GF-D8 (cell line): ENCODE measurements at regions not wholly inside any gene's neighbourhood (a gene's known extent, or its start where the extent isn't known, plus 50 kb on each side); places are given as distances from the start of the nearest gene placed in this dataset.
"Not testable (repeated sequence)": the region's sequence is repeated elsewhere in the genome, so short reads cannot be mapped to it uniquely, and the experiment has no call there.

Experiments
- DNase-seq: peaks from one replicate; lab custom pipeline; 2025; lab: John Stamatoyannopoulos, UW

DNA sequence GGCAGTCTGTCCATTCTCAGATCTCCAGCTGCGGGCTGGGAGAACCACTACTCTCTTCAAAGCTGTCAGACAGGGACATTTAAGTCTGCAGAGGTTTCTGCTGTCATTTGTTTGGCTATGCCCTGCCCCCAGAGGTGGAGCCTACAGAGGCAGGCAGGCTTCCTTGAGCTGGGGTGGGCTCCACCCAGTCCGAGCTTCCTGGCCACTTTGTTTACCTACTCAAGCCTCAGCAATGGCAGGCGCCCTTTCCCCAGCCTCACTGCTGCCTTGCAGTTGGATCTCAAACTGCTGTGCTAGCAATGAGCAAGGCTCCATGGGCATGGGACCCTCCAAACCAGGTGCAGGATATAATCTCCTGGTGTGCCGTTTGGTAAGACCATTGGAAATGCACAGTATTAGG, 1154.5 kb upstream of the ACO1 start:
- DNase-seq = not testable (repeated sequence)

DNA sequence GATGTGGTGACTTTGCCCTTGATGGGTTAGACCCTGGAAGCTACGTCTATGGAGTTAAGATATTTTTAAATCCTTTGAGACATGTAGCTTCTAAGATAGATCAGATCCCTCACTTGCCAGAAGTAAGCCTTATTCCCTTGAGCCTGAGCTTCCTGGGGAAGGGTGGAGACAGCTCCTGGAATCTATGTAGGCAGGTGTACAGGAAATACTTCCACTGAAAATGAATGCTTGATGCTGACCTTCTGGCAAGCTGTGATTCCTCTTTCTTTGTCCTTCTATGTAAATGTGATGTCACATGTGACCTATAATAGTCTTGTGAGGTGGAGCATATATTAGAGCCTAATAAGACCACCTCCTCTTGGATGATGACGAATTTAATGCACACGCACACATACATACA, 1152.0 kb upstream of the ACO1 start:
- no peak for DNase-seq

DNA sequence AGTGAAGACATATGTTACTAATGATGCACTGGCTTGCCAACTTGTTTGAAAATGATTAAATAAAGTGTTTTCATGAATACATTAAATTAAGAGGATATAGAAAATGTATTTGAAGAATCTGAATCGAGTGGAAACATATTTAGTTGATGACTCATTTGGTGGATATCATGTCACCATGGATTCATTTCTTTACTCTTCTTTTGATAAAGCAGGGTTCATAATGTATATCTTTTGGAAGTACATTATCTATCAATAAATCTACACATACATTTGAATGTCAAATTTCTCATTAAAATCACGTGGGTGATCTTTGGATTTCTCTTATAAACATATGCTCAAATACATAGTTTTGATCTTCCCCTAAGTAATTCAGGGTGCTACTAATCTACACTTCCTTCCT, 1148.1 kb upstream of the ACO1 start:
- no peak for DNase-seq

DNA sequence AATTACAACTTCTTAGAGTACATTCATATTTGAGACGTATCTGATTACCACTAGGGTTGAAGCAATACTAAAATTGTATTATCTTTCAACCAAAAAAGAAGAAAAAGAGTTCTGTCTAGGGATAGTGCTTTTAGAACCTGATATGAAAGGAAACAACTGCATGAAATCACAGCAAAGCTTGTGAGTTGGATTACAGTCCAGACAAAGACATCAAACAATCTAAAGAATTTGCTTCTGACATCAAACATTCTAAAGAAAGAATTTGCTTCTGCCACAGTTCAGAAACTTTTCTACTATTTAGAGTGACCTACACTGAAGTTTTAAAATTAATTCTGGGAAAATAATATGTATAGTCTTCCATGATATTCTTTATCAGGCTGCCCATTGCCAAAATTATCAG, 1141.1 kb upstream of the ACO1 start:
- DNase-seq = no peak

DNA sequence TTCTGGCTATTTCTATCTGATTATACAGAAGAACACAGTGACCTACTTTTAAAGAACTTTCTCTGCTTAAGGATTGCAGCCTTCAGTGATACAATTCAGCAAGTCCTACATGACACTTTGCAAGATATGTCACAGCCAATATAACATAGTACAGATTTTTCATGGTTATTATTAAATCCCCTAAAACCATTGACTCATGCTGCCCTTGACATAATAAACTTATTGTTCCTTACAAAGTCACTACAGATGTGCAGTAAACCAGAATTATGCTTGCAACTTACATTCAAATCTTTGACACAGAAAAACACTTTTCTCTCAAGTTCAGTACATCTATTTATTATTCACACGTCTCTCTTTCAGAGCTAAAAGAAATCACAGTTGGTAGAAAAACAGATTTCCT, 1136.3 kb upstream of the ACO1 start:
- no peak for DNase-seq

DNA sequence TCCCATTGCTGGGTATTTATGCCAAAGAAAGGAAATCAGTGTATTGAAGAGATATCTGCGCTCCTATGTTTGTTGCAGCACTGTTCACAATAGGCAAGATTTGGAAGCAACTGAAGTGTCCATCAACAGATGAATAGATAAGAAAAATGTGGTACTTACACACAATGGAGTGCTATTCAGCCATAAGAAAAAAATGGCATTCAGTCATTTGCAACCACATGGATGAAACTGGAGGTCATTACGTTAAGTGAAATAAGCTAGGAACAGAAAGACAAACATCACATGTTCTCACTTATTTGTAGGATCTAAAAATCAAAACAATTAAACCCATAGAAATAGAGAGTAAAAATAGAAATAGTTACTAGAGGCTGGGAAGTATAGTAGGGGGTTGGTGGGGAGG, 1133.1 kb upstream of the ACO1 start:
- no peak for DNase-seq

DNA sequence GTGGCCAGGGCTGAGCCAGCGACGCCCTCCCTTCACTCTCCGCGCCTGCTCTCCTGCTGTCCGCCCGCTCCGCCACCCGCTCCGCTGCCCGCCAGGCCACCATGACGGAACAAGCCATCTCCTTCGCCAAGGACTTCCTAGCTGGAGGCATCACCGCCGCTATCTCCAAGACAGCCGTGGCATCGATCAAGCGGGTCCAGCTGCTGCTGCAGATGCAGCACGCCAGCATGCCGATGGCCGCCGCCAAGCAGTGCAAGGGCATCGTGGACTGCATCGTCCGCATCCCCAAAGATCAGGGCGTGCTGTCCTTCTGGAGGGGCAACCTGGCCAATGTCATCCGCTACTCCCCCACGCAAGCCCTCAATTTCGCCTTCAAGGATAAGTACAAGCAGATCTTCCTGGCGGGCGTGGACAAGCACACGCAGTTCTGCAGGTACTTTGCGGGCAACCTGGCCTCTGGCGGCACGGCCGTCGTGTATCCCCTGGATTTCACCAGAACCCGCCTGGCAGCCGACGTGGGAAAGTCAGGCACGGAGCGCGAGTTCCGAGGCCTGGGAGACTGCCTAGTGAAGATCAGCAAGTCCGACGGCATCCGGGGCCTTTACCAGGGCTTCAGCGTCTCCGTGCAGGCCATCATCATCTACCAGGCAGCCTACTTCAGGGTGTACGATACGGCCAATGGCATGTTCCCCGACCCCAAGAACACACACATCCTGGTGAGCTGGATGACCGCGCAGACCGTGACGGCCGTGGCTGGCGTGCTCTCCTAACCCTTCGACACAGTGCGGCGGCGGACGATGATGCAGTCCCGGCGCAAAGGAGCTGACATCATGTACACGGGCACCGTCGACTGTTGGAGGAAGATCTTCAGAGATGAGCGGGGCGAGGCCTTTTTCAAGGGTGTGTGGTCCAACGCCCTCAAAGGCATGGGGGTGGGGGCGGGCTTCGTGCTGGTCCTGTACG, 1130.4 kb upstream of the ACO1 start:
- DNase-seq = no peak

DNA sequence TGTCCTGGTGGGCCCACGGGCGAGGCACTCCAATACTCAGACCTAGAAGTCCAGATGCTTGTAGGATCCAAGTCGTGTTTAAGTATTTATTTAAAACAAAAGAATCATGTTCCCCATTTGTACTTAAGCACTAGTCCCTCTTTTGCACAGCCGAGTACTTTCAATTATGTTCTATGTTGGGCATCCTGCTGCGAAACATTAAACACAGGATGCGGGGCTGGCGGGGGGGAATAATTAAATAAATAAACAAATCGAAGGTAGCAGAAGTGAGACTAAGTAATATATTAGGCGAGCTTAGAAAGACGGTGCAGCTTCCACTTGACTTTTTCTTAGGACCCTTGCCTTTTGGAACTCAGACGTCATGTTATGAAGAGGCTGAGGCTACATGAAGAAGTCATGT, 1129.2 kb upstream of the ACO1 start:
- DNase-seq = no peak

DNA sequence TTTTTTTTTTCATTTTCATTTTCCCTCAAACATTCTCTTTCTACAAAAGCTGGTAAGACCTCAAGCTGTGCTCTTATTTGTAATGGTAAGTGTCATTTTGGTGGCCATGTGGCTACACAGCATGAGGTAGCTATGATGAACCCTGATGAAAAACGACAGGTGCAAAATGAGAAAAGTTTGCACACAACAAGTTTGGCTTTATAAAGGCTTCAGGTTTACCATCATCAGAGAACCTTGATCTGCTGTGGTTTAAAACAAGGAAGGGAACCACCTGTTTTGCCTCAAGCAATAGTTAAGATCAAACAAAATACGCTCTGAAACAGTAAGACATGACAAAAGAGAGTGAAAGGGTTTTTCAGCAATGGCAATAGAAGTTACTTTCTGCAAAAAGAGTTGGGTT, 1124.6 kb upstream of the ACO1 start:
- DNase-seq = no peak

DNA sequence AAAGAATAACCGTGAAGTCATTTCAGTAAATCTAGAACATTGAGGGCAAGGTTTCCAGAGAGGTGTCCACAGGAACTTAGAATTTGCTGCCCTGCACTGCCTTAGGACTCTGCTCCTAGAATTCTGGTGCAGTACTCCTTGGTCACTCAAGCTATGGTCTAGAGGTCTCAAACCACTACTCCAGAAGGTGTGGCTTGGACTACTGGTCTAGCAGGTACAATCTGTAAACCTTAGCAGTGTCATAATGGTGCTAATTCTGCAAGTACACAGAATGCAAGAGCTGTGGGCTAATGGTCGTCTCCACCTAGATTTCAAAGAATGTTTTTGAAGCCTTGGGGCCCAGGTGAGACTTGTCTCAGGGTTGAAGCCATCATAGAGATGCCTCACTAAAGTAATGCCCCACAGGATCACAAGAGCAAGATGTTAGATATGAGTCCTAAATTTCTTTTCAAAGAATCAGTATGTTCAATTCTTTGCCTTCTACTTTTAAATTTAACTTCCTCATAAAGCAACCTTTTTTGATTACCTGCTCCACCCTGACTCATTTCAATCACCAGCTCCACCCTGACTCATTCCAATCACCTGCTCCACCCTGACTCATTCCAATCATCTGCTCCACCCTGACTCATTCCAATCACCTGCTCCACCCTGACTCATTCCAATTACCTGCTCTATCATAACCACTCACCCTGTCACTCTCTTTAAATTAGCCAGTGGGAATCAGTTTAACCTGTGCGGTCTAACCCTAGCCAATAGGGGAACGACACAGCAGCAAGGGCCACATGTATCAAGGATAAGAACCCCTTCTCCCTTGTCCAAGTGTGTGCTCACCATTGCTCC, 1111.8 kb upstream of the ACO1 start:
- DNase-seq = no peak

DNA sequence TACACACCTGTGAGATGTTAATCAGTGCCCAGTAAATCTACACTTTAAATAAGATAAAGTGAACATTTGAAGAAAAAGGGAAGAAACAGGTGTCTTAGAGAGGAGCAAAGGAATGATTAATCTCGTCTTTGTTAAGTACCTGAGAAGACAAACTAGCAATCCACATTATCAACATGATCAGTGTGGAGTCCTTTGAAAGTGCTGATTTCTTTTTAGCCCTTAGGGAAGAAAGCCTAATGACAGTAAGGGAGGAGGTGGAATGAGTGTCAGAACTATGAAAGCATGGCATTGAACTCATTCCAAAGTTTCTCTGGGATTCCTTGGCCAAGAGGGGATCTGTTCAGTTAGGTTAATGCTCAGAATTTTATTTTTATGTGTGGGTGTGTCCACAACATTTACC, 1109.0 kb upstream of the ACO1 start:
- DNase-seq = no peak

DNA sequence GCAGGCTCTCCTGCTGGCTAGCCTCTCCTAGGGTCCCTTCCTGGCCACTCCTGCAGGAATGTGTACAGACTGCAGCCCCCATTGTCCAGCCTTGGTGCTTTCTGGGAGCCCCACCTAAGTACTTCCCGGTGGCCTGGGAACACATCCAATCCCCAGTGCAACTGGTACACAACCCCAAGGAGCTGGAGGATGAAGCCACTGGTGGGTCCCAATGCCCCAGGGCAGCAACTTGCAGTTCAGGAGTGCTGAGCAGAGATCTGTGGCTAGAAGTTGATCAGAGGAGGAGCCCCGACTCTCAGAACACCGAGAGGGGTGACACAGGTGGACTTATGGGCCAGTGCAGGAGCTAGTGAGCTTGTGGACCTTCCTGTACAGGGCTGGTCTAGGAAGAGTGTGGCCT, 1093.7 kb upstream of the ACO1 start:
- no peak for DNase-seq

DNA sequence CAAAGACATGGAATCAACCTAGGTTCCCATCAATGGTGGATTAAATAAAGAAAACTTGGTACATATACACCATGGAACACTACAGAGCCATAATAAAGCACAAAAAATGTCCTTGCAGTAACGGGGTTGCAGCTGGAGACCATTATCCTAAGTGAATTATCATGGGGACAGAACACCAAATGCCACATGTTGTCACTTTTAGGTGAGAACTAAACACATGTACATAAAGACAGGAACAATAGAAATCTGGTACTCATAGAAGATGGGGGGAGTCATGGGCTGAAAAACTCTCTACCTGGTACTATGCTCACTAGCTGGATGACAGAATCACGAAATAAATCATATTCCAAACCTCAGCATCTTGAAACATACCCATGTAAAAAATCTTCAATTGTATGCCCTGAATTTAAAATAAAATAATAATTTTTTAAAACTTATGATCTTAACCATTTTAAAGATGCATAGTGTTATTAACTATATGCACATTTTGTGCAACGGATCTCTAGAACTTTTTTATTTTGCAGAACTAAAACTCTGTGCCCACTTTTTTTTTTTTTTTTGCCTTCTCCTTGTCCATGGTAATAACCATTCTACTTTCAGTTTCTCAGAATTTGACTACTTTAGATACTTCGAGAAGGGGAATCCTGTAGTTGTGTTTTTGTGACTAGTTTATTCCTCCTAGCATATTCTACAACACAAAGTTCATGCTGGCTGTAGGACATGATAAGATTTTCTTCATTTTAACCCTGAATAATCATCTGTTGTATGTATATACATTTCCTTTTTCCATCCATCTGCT, 1081.6 kb upstream of the ACO1 start:
- DNase-seq = no peak

DNA sequence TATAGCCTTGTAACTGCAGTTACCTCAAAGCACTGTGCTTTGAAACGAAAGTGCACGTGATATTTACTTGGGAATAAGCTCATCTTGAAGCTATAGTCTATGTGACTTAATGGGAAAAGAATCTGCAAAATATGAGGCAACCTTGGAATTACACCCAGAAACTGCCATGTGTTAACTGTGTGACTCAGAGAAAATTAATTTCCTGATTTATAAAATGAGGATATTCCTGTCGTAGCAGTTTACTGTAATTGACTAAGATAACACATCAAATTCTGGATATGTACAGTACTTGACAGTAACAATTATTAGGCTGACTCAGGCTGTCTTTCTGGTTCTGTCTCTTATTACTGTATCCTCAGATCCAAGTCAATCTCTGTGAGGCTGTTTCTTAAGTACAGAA, 1079.9 kb upstream of the ACO1 start:
- DNase-seq = no peak

DNA sequence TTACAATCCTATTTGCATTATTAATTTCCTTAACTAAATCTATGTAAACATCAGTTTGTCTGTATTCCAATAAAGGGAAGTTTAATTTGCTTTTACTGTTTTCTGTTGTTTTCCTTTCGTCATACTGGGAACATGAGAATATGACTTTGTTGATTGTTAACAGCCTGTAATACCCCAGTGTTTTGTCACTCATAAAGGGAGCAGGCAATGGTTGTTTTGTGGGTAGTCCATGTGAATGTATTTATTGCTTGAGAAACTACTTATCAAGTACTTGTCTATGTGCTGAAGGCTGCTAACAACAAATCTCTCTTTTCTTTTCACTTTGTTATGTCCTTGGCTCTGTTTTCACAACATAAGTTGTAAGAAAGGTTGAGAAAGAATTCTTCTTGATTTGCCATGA, 1070.2 kb upstream of the ACO1 start:
- DNase-seq = no peak

DNA sequence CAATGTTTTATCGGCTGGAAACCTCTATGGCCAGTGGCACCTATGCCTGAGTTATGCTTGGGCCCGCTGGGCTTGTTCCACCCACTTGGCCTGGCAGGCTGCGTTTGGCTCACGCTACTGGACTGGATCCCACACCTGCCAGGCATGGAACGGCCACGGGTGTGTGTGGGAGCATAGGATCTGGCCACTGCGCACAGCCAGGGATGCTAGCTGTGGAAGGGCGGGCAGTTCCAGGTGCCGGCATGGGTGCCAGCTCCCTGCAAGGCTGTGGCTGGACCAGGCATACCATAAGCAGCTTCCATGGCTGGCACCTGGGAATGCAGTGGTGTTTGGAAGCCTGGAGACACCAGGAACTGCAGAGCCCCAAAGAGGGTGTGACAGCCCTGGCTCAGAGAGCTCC, 1063.9 kb upstream of the ACO1 start:
- DNase-seq = no peak

DNA sequence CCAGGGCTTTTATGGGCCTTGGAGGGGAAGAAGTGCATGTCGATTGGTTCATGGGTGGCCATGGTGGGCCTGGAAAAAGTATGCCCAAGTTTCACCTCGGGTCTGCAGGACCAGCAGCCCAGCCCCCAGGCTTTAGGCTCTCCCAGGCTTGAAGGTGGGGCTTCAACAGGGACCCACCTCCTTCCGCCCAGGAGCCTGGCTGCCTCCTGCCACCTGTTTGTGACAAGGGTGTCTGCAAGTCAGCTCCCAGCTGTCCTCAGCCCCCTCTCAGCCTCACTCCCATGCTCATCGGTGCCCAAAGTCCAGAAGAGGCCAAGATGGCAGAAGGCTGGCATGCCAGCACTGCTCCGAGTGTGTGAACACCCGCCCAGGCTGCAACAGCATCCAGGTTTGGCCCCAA, 1063.2 kb upstream of the ACO1 start:
- no peak for DNase-seq

DNA sequence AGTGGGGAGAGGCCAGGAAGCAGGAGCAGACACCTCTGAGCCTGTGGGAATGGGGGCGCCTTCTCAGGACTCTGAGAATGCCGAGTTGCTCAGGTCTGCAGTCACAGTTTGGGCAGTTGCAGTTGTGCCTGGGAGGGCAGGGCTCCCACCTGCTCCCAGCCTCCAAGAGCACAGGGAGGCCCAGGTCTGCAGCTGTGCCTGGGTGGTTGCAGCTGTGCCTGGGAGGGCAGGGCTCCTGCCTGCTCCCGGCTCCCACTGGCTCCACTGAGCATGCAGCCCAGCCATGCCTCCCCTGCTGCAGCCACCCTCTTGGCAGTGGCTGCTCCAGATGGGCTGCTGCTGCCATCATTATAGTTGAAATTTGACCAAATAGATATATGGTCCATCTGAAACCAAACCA, 1062.8 kb upstream of the ACO1 start:
- DNase-seq = no peak

DNA sequence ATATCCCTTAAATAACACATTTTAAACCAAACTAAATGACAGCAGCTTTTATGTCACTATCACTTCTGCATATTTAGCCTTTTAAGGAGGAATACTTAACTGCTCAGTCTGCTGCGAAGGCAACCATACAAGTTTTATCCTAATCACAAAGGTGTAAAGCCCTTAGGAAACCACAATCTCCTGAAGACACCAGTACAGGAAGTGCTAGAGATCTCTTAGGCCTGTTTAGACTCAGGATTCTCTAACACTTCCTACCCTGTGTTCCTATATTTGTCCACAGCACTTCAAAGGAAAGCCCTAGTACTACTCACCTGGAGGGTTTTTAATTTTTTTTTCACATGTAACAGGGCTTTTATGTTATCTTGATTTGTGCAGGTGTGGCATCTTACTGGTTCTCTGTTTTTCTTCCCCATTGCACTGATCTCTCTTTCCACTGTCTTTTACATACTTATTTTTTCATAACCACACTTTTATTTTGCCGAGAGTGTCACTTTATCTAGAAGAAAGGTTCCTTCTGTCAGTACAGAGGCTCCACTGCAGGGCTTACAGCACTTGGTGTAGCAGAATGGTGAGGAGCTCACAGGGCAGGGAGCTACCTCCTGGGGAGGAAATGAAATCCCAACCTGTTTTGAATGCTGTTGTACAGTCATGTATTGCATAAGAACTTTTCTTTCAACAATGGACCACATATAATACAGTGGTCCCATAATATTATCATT, 1060.6 kb upstream of the ACO1 start:
- DNase-seq = no peak

DNA sequence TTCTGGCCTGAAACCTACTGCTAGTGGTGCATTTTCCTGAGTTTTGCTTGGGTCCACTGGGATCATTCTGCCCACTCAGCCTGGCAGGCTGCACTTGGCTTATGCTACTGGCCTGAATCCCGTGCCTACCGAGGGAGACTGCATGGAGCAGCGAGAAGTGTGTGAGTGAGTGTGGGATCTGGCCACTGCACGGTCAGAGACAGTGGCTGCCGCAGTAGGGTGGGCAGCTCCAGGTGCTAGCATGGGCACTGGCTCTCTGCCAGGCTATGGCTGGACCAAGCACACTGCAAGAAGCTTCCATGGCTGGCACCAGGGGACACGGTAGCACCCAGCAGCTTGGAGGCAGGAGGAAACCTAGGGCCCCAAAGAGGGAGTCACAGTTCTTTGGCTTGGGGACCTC, 1058.7 kb upstream of the ACO1 start:
- no peak for DNase-seq

DNA sequence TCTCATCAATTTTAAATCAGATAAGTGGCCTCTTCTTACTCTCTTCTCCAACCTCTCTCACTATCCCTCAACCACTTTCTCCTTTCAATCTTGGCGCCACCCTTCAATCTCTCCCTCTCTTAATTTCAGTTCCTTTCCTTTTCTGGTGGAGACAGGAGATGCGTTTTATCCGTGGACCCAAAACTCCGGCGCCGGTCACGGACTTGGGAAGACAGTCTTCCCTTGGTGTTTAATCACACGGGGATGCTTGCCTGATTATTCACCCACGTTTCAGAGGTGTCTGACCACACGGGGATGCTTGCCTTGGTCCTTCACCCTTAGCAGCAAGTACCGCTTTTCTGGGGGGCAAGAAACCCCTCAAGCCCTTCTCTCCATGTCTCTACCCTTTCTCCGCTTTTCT, 1057.6 kb upstream of the ACO1 start:
- DNase-seq = not testable (repeated sequence)
